ENCODE measurements at regions not wholly inside any gene's neighbourhood (a gene's known extent, or its start where the extent isn't known, plus 50 kb on each side); places are given as distances from the start of the nearest gene placed in this dataset.
"Not testable (repeated sequence)": the region's sequence is repeated elsewhere in the genome, so short reads cannot be mapped to it uniquely, and the experiment has no call there.

- no peaks in the 10 kb centered on the region for H3K4me1 ChIP-seq (ENCODE audit: control insufficient read depth in 2 of 2, insufficient read depth in 2 of 2, low read length in 2 of 2)
- WGBS = 87% methylated on average over 16 of the region's 16 CpGs
- H3K9me3 ChIP-seq (ENCODE audit: control insufficient read depth in 2 of 2, insufficient read depth in 1 of 2, low read length in 1 of 2) = no peaks in the 10 kb centered on the region
- DNase-seq (ENCODE audit: low read depth in 6 of 9, low spot score in 9 of 9) = no peak
- H3K27ac ChIP-seq (ENCODE audit: low read depth in 1 of 2, low read length in 1 of 2) = no peak overlapping the region
- H3K27me3 ChIP-seq (ENCODE audit: control insufficient read depth in 2 of 2, insufficient read depth in 1 of 2, low read length in 1 of 2) = no peaks in the 10 kb centered on the region
- no peaks in the 10 kb centered on the region for H3K36me3 ChIP-seq (ENCODE audit: control insufficient read depth in 2 of 2, insufficient read depth in 2 of 2, low read length in 1 of 2)
- no peak overlapping the region for H3K4me3 ChIP-seq (ENCODE audit: low read length in 2 of 2)
Observed at GRCh38 chr7:68185631-68186456, 1189.2 kb downstream of the TYW1 start.

GRCh38 chr7:68187532-68187931 lies 1190.9 kb downstream of the TYW1 start:
- peaks cover 0 to 7% of the 10 kb centered on the region in 2 donors for H3K9me3 ChIP-seq (ENCODE audit: control insufficient read depth in 2 of 2, insufficient read depth in 1 of 2, low read length in 1 of 2)
- H3K36me3 ChIP-seq (ENCODE audit: control insufficient read depth in 2 of 2, insufficient read depth in 2 of 2, low read length in 1 of 2) = no peaks in the 10 kb centered on the region
- no peak overlapping the region for H3K27ac ChIP-seq (ENCODE audit: low read depth in 1 of 2, low read length in 1 of 2)
- H3K4me1 ChIP-seq (ENCODE audit: control insufficient read depth in 2 of 2, insufficient read depth in 2 of 2, low read length in 2 of 2) = no peaks in the 10 kb centered on the region
- no peak for DNase-seq (ENCODE audit: low read depth in 6 of 9, low spot score in 9 of 9)
- H3K4me3 ChIP-seq (ENCODE audit: low read length in 2 of 2) = no peak overlapping the region
- 87% methylated on average over 7 of the region's 7 CpGs for WGBS
- H3K27me3 ChIP-seq (ENCODE audit: control insufficient read depth in 2 of 2, insufficient read depth in 1 of 2, low read length in 1 of 2) = no peaks in the 10 kb centered on the region

GRCh38 chr7:68192941-68193340 lies 1196.3 kb downstream of the TYW1 start:
- DNase-seq (ENCODE audit: low read depth in 6 of 9, low spot score in 9 of 9) = no peak
- no peaks in the 10 kb centered on the region for H3K4me1 ChIP-seq (ENCODE audit: control insufficient read depth in 2 of 2, insufficient read depth in 2 of 2, low read length in 2 of 2)
- 85% methylated on average over 5 of the region's 5 CpGs for WGBS

GRCh38 chr7:68195642-68196041 lies 1199.0 kb downstream of the TYW1 start:
- 94% methylated on average over 2 of the region's 2 CpGs for WGBS

More at GRCh38 chr7:68192941-68193340, 1196.3 kb downstream of the TYW1 start:
- H3K27ac ChIP-seq (ENCODE audit: low read depth in 1 of 2, low read length in 1 of 2) = no peak overlapping the region
- H3K27me3 ChIP-seq (ENCODE audit: control insufficient read depth in 2 of 2, insufficient read depth in 1 of 2, low read length in 1 of 2) = no peaks in the 10 kb centered on the region
- no peaks in the 10 kb centered on the region for H3K36me3 ChIP-seq (ENCODE audit: control insufficient read depth in 2 of 2, insufficient read depth in 2 of 2, low read length in 1 of 2)
- H3K9me3 ChIP-seq (ENCODE audit: control insufficient read depth in 2 of 2, insufficient read depth in 1 of 2, low read length in 1 of 2) = peaks cover 1 to 7% of the 10 kb centered on the region in 2 donors
- no peak overlapping the region for H3K4me3 ChIP-seq (ENCODE audit: low read length in 2 of 2)

GRCh38 chr7:68200051-68200670 lies 1203.5 kb downstream of the TYW1 start:
- no peak overlapping the region for H3K4me3 ChIP-seq (ENCODE audit: low read length in 2 of 2)
- no peak overlapping the region for H3K27ac ChIP-seq (ENCODE audit: low read depth in 1 of 2, low read length in 1 of 2)
- WGBS = 88% methylated on average over 12 of the region's 12 CpGs
- no peak for DNase-seq (ENCODE audit: low read depth in 6 of 9, low spot score in 9 of 9)
- peaks cover 3 to 16% of the 10 kb centered on the region in 2 donors for H3K9me3 ChIP-seq (ENCODE audit: control insufficient read depth in 2 of 2, insufficient read depth in 1 of 2, low read length in 1 of 2)
- no peaks in the 10 kb centered on the region for H3K4me1 ChIP-seq (ENCODE audit: control insufficient read depth in 2 of 2, insufficient read depth in 2 of 2, low read length in 2 of 2)
- H3K27me3 ChIP-seq (ENCODE audit: control insufficient read depth in 2 of 2, insufficient read depth in 1 of 2, low read length in 1 of 2) = no peaks in the 10 kb centered on the region
- no peaks in the 10 kb centered on the region for H3K36me3 ChIP-seq (ENCODE audit: control insufficient read depth in 2 of 2, insufficient read depth in 2 of 2, low read length in 1 of 2)

More at GRCh38 chr7:68195642-68196041, 1199.0 kb downstream of the TYW1 start:
- DNase-seq (ENCODE audit: low read depth in 6 of 9, low spot score in 9 of 9); H3K27me3 ChIP-seq (ENCODE audit: control insufficient read depth in 2 of 2, insufficient read depth in 1 of 2, low read length in 1 of 2); H3K4me3 ChIP-seq (ENCODE audit: low read length in 2 of 2); H3K4me1 ChIP-seq (ENCODE audit: control insufficient read depth in 2 of 2, insufficient read depth in 2 of 2, low read length in 2 of 2); H3K36me3 ChIP-seq (ENCODE audit: control insufficient read depth in 2 of 2, insufficient read depth in 2 of 2, low read length in 1 of 2); H3K27ac ChIP-seq (ENCODE audit: low read depth in 1 of 2, low read length in 1 of 2): not testable (repeated sequence)
- peaks cover 1 to 12% of the 10 kb centered on the region in 2 donors for H3K9me3 ChIP-seq (ENCODE audit: control insufficient read depth in 2 of 2, insufficient read depth in 1 of 2, low read length in 1 of 2)

- H3K4me1 ChIP-seq (ENCODE audit: control insufficient read depth in 2 of 2, insufficient read depth in 2 of 2, low read length in 2 of 2) = no peaks in the 10 kb centered on the region
- H3K36me3 ChIP-seq (ENCODE audit: control insufficient read depth in 2 of 2, insufficient read depth in 2 of 2, low read length in 1 of 2) = no peaks in the 10 kb centered on the region
- H3K27me3 ChIP-seq (ENCODE audit: control insufficient read depth in 2 of 2, insufficient read depth in 1 of 2, low read length in 1 of 2) = no peaks in the 10 kb centered on the region
- peaks cover 4 to 31% of the 10 kb centered on the region in 2 donors for H3K9me3 ChIP-seq (ENCODE audit: control insufficient read depth in 2 of 2, insufficient read depth in 1 of 2, low read length in 1 of 2)
- DNase-seq (ENCODE audit: low read depth in 6 of 9, low spot score in 9 of 9) = no peak
- H3K27ac ChIP-seq (ENCODE audit: low read depth in 1 of 2, low read length in 1 of 2) = no peak overlapping the region
- H3K4me3 ChIP-seq (ENCODE audit: low read length in 2 of 2) = no peak overlapping the region
- WGBS = 85% methylated on average over 8 of the region's 8 CpGs
Observed at GRCh38 chr7:68203251-68203650, 1206.6 kb downstream of the TYW1 start.

GRCh38 chr7:68205826-68206225 lies 1209.2 kb downstream of the TYW1 start:
- no peaks in the 10 kb centered on the region for H3K4me1 ChIP-seq (ENCODE audit: control insufficient read depth in 2 of 2, insufficient read depth in 2 of 2, low read length in 2 of 2)
- WGBS = 80% methylated on average over 7 of the region's 7 CpGs
- H3K27ac ChIP-seq (ENCODE audit: low read depth in 1 of 2, low read length in 1 of 2) = no peak overlapping the region
- no peaks in the 10 kb centered on the region for H3K36me3 ChIP-seq (ENCODE audit: control insufficient read depth in 2 of 2, insufficient read depth in 2 of 2, low read length in 1 of 2)
- peaks cover 4 to 28% of the 10 kb centered on the region in 2 donors for H3K9me3 ChIP-seq (ENCODE audit: control insufficient read depth in 2 of 2, insufficient read depth in 1 of 2, low read length in 1 of 2)
- no peak overlapping the region for H3K4me3 ChIP-seq (ENCODE audit: low read length in 2 of 2)
- no peak for DNase-seq (ENCODE audit: low read depth in 6 of 9, low spot score in 9 of 9)
- no peaks in the 10 kb centered on the region for H3K27me3 ChIP-seq (ENCODE audit: control insufficient read depth in 2 of 2, insufficient read depth in 1 of 2, low read length in 1 of 2)

GRCh38 chr7:68206946-68207485 lies 1210.4 kb downstream of the TYW1 start:
- no peak overlapping the region for H3K4me3 ChIP-seq (ENCODE audit: low read length in 2 of 2)
- H3K27ac ChIP-seq (ENCODE audit: low read depth in 1 of 2, low read length in 1 of 2) = no peak overlapping the region
- no peak for DNase-seq (ENCODE audit: low read depth in 6 of 9, low spot score in 9 of 9)
- peaks cover 4 to 25% of the 10 kb centered on the region in 2 donors for H3K9me3 ChIP-seq (ENCODE audit: control insufficient read depth in 2 of 2, insufficient read depth in 1 of 2, low read length in 1 of 2)
- no peaks in the 10 kb centered on the region for H3K27me3 ChIP-seq (ENCODE audit: control insufficient read depth in 2 of 2, insufficient read depth in 1 of 2, low read length in 1 of 2)
- H3K36me3 ChIP-seq (ENCODE audit: control insufficient read depth in 2 of 2, insufficient read depth in 2 of 2, low read length in 1 of 2) = no peaks in the 10 kb centered on the region
- H3K4me1 ChIP-seq (ENCODE audit: control insufficient read depth in 2 of 2, insufficient read depth in 2 of 2, low read length in 2 of 2) = no peaks in the 10 kb centered on the region
- 93% methylated on average over 11 of the region's 11 CpGs for WGBS

GRCh38 chr7:68207676-68208075 lies 1211.0 kb downstream of the TYW1 start:
- H3K9me3 ChIP-seq (ENCODE audit: control insufficient read depth in 2 of 2, insufficient read depth in 1 of 2, low read length in 1 of 2) = peaks cover 3 to 26% of the 10 kb centered on the region in 2 donors
- 97% methylated on average over 8 of the region's 8 CpGs for WGBS
- DNase-seq (ENCODE audit: low read depth in 6 of 9, low spot score in 9 of 9) = no peak

More at GRCh38 chr7:68207676-68208075, 1211.0 kb downstream of the TYW1 start:
- H3K4me3 ChIP-seq (ENCODE audit: low read length in 2 of 2) = no peak overlapping the region
- H3K27ac ChIP-seq (ENCODE audit: low read depth in 1 of 2, low read length in 1 of 2) = no peak overlapping the region
- no peaks in the 10 kb centered on the region for H3K36me3 ChIP-seq (ENCODE audit: control insufficient read depth in 2 of 2, insufficient read depth in 2 of 2, low read length in 1 of 2)
- no peaks in the 10 kb centered on the region for H3K27me3 ChIP-seq (ENCODE audit: control insufficient read depth in 2 of 2, insufficient read depth in 1 of 2, low read length in 1 of 2)
- no peaks in the 10 kb centered on the region for H3K4me1 ChIP-seq (ENCODE audit: control insufficient read depth in 2 of 2, insufficient read depth in 2 of 2, low read length in 2 of 2)

Measured in thymus (tissue), 11 donors.